Colonic mucosa (tissue), 4 donors: ENCODE measurements at regions not wholly inside any gene's neighbourhood (a gene's known extent, or its start where the extent isn't known, plus 50 kb on each side); places are given as distances from the start of the nearest gene placed in this dataset.

Source experiments
- DNase-seq: peaks from one replicate; pipeline ENCODE4 v3.0.0-alpha.2; 2020
- H3K27ac ChIP-seq: fragments of 200-600 bp; one replicate; pipeline ENCODE4 v1.8.0; 2021
- H3K27me3 ChIP-seq: fragments of 200-600 bp; one replicate; pipeline ENCODE4 v1.8.0; 2021
- H3K36me3 ChIP-seq: fragments of 200-600 bp; one replicate; pipeline ENCODE4 v1.8.0; 2021
- H3K4me1 ChIP-seq: fragments of 200-600 bp; one replicate; pipeline ENCODE4 v1.8.0; 2021; ENCODE audit warnings: mild to moderate bottlenecking
- H3K4me3 ChIP-seq: fragments of 200-600 bp; one replicate; pipeline ENCODE4 v1.8.0; 2021
- H3K9ac ChIP-seq, 2 donors: one replicate each; pipeline ENCODE4 v1.7.0; 2013; ENCODE audit warnings: control low read depth in 2 of 2, low read depth in 2 of 2, low read length in 2 of 2
- H3K9me3 ChIP-seq: fragments of 200-600 bp; one replicate; pipeline ENCODE4 v1.8.0; 2021
- intact Hi-C: fragments of 100-400 bp; cut with DNase I; formaldehyde crosslinking; loops from one replicate; pipeline ENCODE4 v1.14.1; 2022
- TF ChIP-seq, protein P1 (sequence below): fragments of 200-600 bp; IDR thresholded peaks from one replicate; pipeline ENCODE4 v1.8.0; 2022; ENCODE audit warnings: antibody characterized with exemption, mild to moderate bottlenecking
- donor health status: healthy.
- donor health status: DM: no; HTN: no; CAD: no.
- donor health status: DM: no; HTN: no; CAD: no.

DNA sequence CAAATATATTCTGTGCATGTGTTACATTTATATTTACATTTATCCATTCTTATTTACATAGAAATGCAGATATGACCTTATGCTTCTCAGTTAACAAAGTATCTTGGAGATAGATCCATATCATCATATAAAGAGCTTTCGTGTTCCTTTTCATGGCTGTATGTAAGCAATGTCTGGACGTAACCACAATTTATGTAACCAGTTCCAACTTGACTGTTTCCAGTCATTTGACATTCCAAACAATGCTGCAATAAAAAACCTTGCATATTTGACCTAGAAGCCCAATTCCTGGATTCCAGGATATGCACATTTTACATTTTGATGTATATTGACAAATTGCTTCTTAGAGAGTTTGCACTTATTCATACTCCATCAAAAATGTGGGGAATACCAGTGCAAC lies 113.7 kb upstream of the F13A1 start:
- H3K4me3 ChIP-seq, result no peak overlapping the region
- no peaks in the 10 kb centered on the region for H3K36me3 ChIP-seq
- intact Hi-C loops, result no loop called here
- H3K4me1 ChIP-seq, result no peaks in the 10 kb centered on the region
- no peak for DNase-seq
- TF ChIP-seq, protein P1, sequence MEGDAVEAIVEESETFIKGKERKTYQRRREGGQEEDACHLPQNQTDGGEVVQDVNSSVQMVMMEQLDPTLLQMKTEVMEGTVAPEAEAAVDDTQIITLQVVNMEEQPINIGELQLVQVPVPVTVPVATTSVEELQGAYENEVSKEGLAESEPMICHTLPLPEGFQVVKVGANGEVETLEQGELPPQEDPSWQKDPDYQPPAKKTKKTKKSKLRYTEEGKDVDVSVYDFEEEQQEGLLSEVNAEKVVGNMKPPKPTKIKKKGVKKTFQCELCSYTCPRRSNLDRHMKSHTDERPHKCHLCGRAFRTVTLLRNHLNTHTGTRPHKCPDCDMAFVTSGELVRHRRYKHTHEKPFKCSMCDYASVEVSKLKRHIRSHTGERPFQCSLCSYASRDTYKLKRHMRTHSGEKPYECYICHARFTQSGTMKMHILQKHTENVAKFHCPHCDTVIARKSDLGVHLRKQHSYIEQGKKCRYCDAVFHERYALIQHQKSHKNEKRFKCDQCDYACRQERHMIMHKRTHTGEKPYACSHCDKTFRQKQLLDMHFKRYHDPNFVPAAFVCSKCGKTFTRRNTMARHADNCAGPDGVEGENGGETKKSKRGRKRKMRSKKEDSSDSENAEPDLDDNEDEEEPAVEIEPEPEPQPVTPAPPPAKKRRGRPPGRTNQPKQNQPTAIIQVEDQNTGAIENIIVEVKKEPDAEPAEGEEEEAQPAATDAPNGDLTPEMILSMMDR, result no peak
- H3K9ac ChIP-seq, result no peak overlapping the region
- H3K9me3 ChIP-seq, result no peaks in the 10 kb centered on the region
- no peaks in the 10 kb centered on the region for H3K27me3 ChIP-seq
- H3K27ac ChIP-seq, result no peak overlapping the region

DNA sequence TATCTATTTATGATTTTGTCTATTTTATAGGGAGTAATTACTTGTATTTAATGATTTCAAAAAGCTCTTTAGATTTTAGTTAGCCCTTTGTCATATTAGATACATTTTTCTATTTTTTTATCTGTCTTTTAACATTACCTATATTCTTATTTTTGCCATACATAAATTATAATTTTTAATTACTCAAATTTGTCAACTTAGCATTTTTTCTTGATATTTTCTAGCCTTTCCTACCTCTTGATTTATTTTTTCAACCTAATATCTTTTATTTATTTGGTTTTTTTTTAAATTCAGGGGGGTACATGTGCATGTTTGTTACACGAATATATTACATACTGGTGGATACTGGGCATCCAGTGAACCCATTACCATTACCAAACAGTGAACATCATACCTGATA lies 114.3 kb upstream of the F13A1 start:
- Histone ChIP-seq H3K4me1 (no peaks in the 10 kb centered on the region), H3K27me3 (no peaks in the 10 kb centered on the region), H3K36me3 (no peaks in the 10 kb centered on the region), H3K4me3 (no peak overlapping the region), H3K9ac (no peak overlapping the region), H3K27ac (no peak overlapping the region), H3K9me3 (no peaks in the 10 kb centered on the region)
- intact Hi-C loops, result no loop called here
- TF ChIP-seq, protein P1, result no peak
- DNase-seq, result no peak

DNA sequence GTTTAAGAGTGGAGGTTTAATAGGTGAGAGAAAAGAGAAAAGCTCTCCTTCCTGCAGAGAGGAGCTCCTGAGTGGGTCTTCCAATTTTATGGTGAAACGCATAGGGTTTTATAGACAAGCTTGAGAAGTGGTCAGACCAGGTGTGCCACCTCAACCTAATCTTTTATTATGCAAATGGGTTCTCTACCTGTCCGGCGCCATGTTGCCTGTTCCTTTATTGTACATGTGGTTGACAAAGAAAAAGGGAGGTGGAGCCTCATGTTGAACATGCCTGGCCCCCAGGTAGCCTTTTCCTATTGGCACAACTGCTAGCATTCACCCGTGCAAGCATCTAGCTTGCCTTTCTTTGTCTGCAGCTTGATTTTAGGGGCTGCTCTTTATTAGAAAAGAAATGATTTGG lies 115.9 kb upstream of the F13A1 start:
- Histone ChIP-seq H3K36me3 (no peaks in the 10 kb centered on the region), H3K27me3 (no peaks in the 10 kb centered on the region), H3K4me3 (no peak overlapping the region), H3K4me1 (no peaks in the 10 kb centered on the region), H3K9ac (no peak overlapping the region), H3K9me3 (no peaks in the 10 kb centered on the region), H3K27ac (no peak overlapping the region)
- intact Hi-C loops, result no loop called here
- no peak for DNase-seq
- TF ChIP-seq, protein P1, result no peak

DNA sequence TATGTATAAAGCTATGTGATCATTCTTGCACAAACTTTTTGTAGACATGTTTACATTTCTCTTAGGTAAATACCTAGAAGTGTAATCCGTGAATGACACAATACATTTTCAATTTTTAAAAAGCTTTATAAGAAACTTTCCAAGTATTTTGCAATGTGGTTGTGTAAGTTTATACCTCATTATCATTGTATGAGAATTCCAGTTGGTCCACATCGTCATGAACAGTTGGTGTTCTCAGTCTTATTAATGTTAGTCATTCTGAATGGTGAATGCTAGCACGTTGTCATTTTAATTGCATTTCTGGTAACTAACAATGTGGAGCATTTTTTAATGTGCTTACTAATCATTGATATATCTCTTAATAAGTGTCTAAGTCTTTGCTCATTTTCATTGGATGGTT lies 116.5 kb upstream of the F13A1 start:
- Histone ChIP-seq H3K9me3 (no peaks in the 10 kb centered on the region), H3K36me3 (no peaks in the 10 kb centered on the region), H3K4me3 (no peak overlapping the region), H3K27me3 (no peaks in the 10 kb centered on the region), H3K27ac (no peak overlapping the region), H3K4me1 (no peaks in the 10 kb centered on the region), H3K9ac (no peak overlapping the region)
- no peak for DNase-seq
- TF ChIP-seq, protein P1, result no peak
- intact Hi-C loops, result no loop called here

DNA sequence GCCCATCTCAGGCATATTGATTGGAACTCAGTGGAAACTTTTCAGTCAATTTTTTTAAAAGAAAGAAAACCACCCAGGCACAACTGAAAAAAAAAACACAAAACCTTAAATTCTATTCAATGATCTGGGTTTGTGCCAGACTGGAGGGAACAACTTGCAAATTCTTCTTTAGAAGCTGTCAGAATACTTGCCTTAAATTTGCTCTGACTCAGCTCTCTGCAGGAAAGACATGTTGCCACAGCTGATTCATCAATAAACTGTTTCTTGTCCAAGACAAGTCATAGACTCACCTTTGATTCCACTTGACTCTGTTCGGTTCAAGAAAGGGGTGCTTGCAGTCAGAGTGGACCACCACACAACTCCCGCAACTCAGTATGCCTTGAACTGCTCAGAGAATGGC lies 117.8 kb upstream of the F13A1 start:
- no peak for DNase-seq
- intact Hi-C loops, result no loop called here
- Histone ChIP-seq H3K27ac (no peak overlapping the region), H3K4me1 (no peaks in the 10 kb centered on the region), H3K4me3 (no peak overlapping the region), H3K27me3 (no peaks in the 10 kb centered on the region), H3K9me3 (no peaks in the 10 kb centered on the region), H3K36me3 (no peaks in the 10 kb centered on the region), H3K9ac (no peak overlapping the region)
- TF ChIP-seq, protein P1, result no peak

DNA sequence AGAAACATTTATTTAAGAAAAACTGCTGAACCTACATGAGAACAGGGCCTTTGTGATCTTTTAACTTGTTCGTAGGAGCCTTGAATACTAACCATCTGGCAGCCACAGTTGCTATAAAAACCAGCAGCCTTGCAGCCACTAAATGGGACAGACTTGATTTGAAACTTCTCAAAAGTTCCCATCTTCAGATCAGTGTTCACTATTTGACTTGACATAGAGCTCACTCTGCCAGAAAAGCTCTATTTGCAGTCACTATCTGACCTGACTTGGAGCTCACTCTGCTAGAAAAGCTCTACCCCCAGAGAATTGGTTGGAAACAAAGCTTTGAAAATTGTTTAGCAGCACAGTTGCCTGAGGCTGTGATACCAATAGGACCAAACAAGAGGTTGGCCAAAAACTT lies 119.3 kb upstream of the F13A1 start:
- no peaks in the 10 kb centered on the region for H3K4me1 ChIP-seq
- intact Hi-C loops, result no loop called here
- H3K9ac ChIP-seq, result no peak overlapping the region
- no peaks in the 10 kb centered on the region for H3K36me3 ChIP-seq
- H3K9me3 ChIP-seq, result no peaks in the 10 kb centered on the region
- TF ChIP-seq, protein P1, result no peak
- no peak for DNase-seq
- no peaks in the 10 kb centered on the region for H3K27me3 ChIP-seq
- no peak overlapping the region for H3K27ac ChIP-seq
- no peak overlapping the region for H3K4me3 ChIP-seq
